IMR-90 (cell line): ENCODE measurements at regions not wholly inside any gene's neighbourhood (a gene's known extent, or its start where the extent isn't known, plus 50 kb on each side); places are given as distances from the start of the nearest gene placed in this dataset.

ENCODE experiments used
- ATAC-seq: fragments of 200-7000 bp; cut with Tn5 transposase; 2 replicates; pipeline ENCODE4 v1.9.1; 2020; ENCODE audit warnings: low read depth, mild to moderate bottlenecking, moderate library complexity
- BruUV-seq: library from RNA; stranded (reverse); fragments of 400-500 nt; replicated peaks from 2 replicates; lab custom pipeline; 2021; lab: Mats Ljungman, UMichigan
- CTCF ChIA-PET: fragments of 300-600 bp; formaldehyde crosslinking; extraction: SDS; loops from one replicate; lab custom pipeline; 2021; ENCODE audit warnings: antibody characterized with exemption; lab: Yijun Ruan, JAX
- POLR2A ChIA-PET: fragments of 300-600 bp; sonication (Branson Sonifier 250); formaldehyde crosslinking; loops from one replicate; lab custom pipeline; 2022; ENCODE audit warnings: antibody characterized with exemption; ENCODE audit not compliant: unreplicated experiment; lab: Charles Lee
- DNase-seq: peaks from one replicate; pipeline ENCODE4 v3.0.0; 2013
- H2AFZ ChIP-seq: replicated peaks from 2 replicates; pipeline ENCODE3; 2013; ENCODE audit warnings: low read length, mild to moderate bottlenecking; ENCODE audit not compliant: poor library complexity
- H2AK5ac ChIP-seq: 2 replicates; pipeline ENCODE4 v1.6.1; 2013; ENCODE audit warnings: low read depth, low read length, inconsistent platforms
- H2AK9ac ChIP-seq: replicated peaks from 2 replicates; pipeline ENCODE3; 2013; ENCODE audit warnings: mild to moderate bottlenecking, low read depth, low read length, moderate library complexity; ENCODE audit not compliant: poor library complexity
- H2BK120ac ChIP-seq: 2 replicates; pipeline ENCODE4 v1.6.1; 2013; ENCODE audit warnings: low read depth, low read length, inconsistent platforms
- H2BK15ac ChIP-seq: 3 replicates; pipeline ENCODE4 v1.6.1; 2013; ENCODE audit warnings: low read depth, low read length, inconsistent platforms
- H2BK20ac ChIP-seq: 2 replicates; pipeline ENCODE4 v1.6.1; 2013; ENCODE audit warnings: low read depth, mild to moderate bottlenecking, inconsistent platforms, low read length, moderate library complexity
- H2BK5ac ChIP-seq: 2 replicates; pipeline ENCODE4 v1.6.1; 2013; ENCODE audit warnings: mild to moderate bottlenecking, low read depth, low read length, inconsistent platforms; ENCODE audit not compliant: poor library complexity, severe bottlenecking
- H3K14ac ChIP-seq: replicated peaks from 2 replicates; pipeline ENCODE4 v1.6.1; 2013; ENCODE audit warnings: low read depth, low read length, inconsistent platforms
- H3K18ac ChIP-seq: 2 replicates; pipeline ENCODE4 v1.6.1; 2013; ENCODE audit warnings: low read depth, low read length, control low read depth
- H3K23ac ChIP-seq: 2 replicates; pipeline ENCODE4 v1.6.1; 2013; ENCODE audit warnings: low read depth, low read length, inconsistent platforms
- H3K27ac ChIP-seq: 2 replicates; pipeline ENCODE4 v1.5.1; 2013; ENCODE audit warnings: mild to moderate bottlenecking, control low read depth, low read length; ENCODE audit not compliant: insufficient read depth
- H3K27me3 ChIP-seq: 2 replicates; pipeline ENCODE4 v1.6.1; 2013; ENCODE audit warnings: low read length; ENCODE audit not compliant: control insufficient read depth, insufficient read depth
- H3K36me3 ChIP-seq: 2 replicates; pipeline ENCODE4 v1.6.1; 2013; ENCODE audit warnings: low read length, mixed read lengths; ENCODE audit not compliant: control insufficient read depth, insufficient read depth
- H3K4ac ChIP-seq: 2 replicates; pipeline ENCODE4 v1.6.1; 2013; ENCODE audit warnings: low read depth, low read length, inconsistent platforms
- H3K4me1 ChIP-seq: 2 replicates; pipeline ENCODE4 v1.6.1; 2013; ENCODE audit warnings: low read length, mixed read lengths; ENCODE audit not compliant: control insufficient read depth, insufficient read depth
- H3K4me2 ChIP-seq: 2 replicates; pipeline ENCODE4 v1.6.1; 2013; ENCODE audit warnings: low read depth, mild to moderate bottlenecking, control low read depth, low read length, moderate library complexity
- H3K4me3 ChIP-seq: 2 replicates; pipeline ENCODE4 v1.5.1; 2013; ENCODE audit warnings: low read depth, mild to moderate bottlenecking, control low read depth, low read length, moderate library complexity; ENCODE audit not compliant: insufficient read depth
- H3K56ac ChIP-seq: 2 replicates; pipeline ENCODE4 v1.6.1; 2013; ENCODE audit warnings: low read length, inconsistent platforms; ENCODE audit not compliant: insufficient read depth; ENCODE audit errors: extremely low read depth
- H3K79me1 ChIP-seq, 2 experiments: 2 replicates each; pipeline ENCODE4 v1.6.1; 2013; ENCODE audit warnings: low read length in 2 of 2, inconsistent platforms in 1 of 2, low read depth in 1 of 2
- H3K9ac ChIP-seq: 2 replicates; pipeline ENCODE4 v1.6.1; 2013; ENCODE audit warnings: low read depth, low read length, control low read depth
- H3K9me1 ChIP-seq: 2 replicates; pipeline ENCODE4 v1.6.1; 2013; ENCODE audit warnings: low read length, inconsistent platforms; ENCODE audit not compliant: insufficient read depth
- H3K9me3 ChIP-seq: 2 replicates; pipeline ENCODE4 v1.6.1; 2013; ENCODE audit warnings: low read length; ENCODE audit not compliant: control insufficient read depth, insufficient read depth
- H4K20me1 ChIP-seq: 2 replicates; pipeline ENCODE4 v1.6.1; 2013; ENCODE audit warnings: low read length, inconsistent platforms; ENCODE audit not compliant: insufficient read depth
- H4K5ac ChIP-seq: 2 replicates; pipeline ENCODE4 v1.6.1; 2013; ENCODE audit warnings: mild to moderate bottlenecking, low read depth, low read length, control low read depth
- H4K8ac ChIP-seq, 2 experiments: 2 replicates each; pipeline ENCODE4 v1.6.1; 2013; ENCODE audit warnings: low read depth in 2 of 2, low read length in 2 of 2, control low read depth in 1 of 2, inconsistent platforms in 1 of 2
- H4K91ac ChIP-seq: 2 replicates; pipeline ENCODE4 v1.6.1; 2013; ENCODE audit warnings: low read depth, low read length, inconsistent platforms; ENCODE audit not compliant: insufficient read depth
- MAZ ChIP-seq: IDR thresholded peaks from 2 replicates; pipeline ENCODE4 v1.6.1; 2012; ENCODE audit warnings: low read depth, mild to moderate bottlenecking, low read length, improper control_type of control experiment, moderate library complexity, borderline replicate concordance
- POLR2A ChIP-seq: IDR thresholded peaks from 2 replicates; pipeline ENCODE4 v1.6.1; 2012; ENCODE audit warnings: mild to moderate bottlenecking, low read depth, low read length
- RCOR1 ChIP-seq: IDR thresholded peaks from 2 replicates; pipeline ENCODE4 v1.6.1; 2012; ENCODE audit warnings: mild to moderate bottlenecking, low read length, improper control_type of control experiment; ENCODE audit not compliant: insufficient replicate concordance
- RFX5 ChIP-seq: IDR thresholded peaks from 2 replicates; pipeline ENCODE4 v1.8.0; 2012; ENCODE audit warnings: low read depth, mild to moderate bottlenecking, low read length, moderate library complexity
- WGBS, 2 experiments: methylation state at CpG; one replicate each; pipeline versions ENCODE4 v1.1.5 to v1.1.7; 2013; ENCODE audit warnings: missing lambda C conversion rate in 2 of 2; ENCODE audit not compliant: insufficient read length in 1 of 2; ENCODE audit errors: extremely low coverage in 2 of 2; 5-methylcytosine and 5-hydroxymethylcytosine counted together
- dilution Hi-C: fragments of 300-500 bp; cut with HindIII; formaldehyde crosslinking; loops from one replicate; pipeline ENCODE4 v1.14.3; 2018; ENCODE audit warnings: low sequenced_read_pairs; ENCODE audit not compliant: unreplicated experiment
- in situ Hi-C: fragments of 300-500 bp; cut with MboI; formaldehyde crosslinking; loops from 3 replicates; pipeline ENCODE4 v1.14.3; 2019; ENCODE audit warnings: low sequenced_read_pairs, inconsistent platforms, mixed read lengths
- intact Hi-C: fragments of 100-400 bp; cut with micrococcal nuclease; formaldehyde crosslinking; loops from 2 replicates; pipeline ENCODE4 v1.10.0; 2022
- TF ChIP-seq, protein P1 (sequence below): fragments of 150-350 bp; IDR thresholded peaks from 2 replicates; pipeline ENCODE4 v1.6.1; 2017; ENCODE audit warnings: mild to moderate bottlenecking, antibody characterized with exemption, low read length, low read depth

- Histone ChIP-seq H2AK5ac (no peak overlapping the region), H3K9ac (no peak overlapping the region), H3K36me3 (no peaks in the 10 kb centered on the region), H4K8ac (no peak overlapping the region), H3K27me3 (no peaks in the 10 kb centered on the region), H2BK20ac (no peak overlapping the region), H3K4me3 (no peak overlapping the region), H2BK120ac (no peak overlapping the region), H3K9me3 (no peaks in the 10 kb centered on the region; the same call in 1 of the 2 replicates), H3K4me2 (no peak overlapping the region), H3K9me1 (no peaks in the 10 kb centered on the region), H2BK5ac (no peak overlapping the region), H2BK15ac (no peak overlapping the region), H3K14ac (no peak overlapping the region), H4K91ac (no peak overlapping the region), H3K27ac (no peak overlapping the region), H3K4me1 (no peaks in the 10 kb centered on the region), H2AFZ (no peak overlapping the region), H3K23ac (no peak overlapping the region), H3K79me1 (no peaks in the 10 kb centered on the region), H3K4ac (no peak overlapping the region), H3K56ac (no peak overlapping the region), H3K18ac (no peak overlapping the region), H4K20me1 (no peaks in the 10 kb centered on the region), H2AK9ac (no peak overlapping the region), H4K5ac (no peak overlapping the region)
- POLR2A ChIA-PET: no interaction called here
- ATAC-seq (no peak), DNase-seq (no peak)
- TF ChIP-seq, protein P1, sequence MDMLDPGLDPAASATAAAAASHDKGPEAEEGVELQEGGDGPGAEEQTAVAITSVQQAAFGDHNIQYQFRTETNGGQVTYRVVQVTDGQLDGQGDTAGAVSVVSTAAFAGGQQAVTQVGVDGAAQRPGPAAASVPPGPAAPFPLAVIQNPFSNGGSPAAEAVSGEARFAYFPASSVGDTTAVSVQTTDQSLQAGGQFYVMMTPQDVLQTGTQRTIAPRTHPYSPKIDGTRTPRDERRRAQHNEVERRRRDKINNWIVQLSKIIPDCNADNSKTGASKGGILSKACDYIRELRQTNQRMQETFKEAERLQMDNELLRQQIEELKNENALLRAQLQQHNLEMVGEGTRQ: no peak
- TF ChIP-seq RFX5 (no peak), RCOR1 (no peak), MAZ (no peak), POLR2A (no peak)
- CTCF ChIA-PET: no interaction called here
- intact Hi-C loops (no loop called here), in situ Hi-C loops (no loop called here), dilution Hi-C loops (no loop called here)
- WGBS, 2 experiments: no CpG with 5 or more reads among the region's 1 CpG
- no TSS peak for BruUV-seq
These were observed 256.8 kb upstream of the NFIA start for GRCh38 chr1:60825593-60825992.
